GM20000 (cell line): ENCODE measurements at regions not wholly inside any gene's neighbourhood (a gene's known extent, or its start where the extent isn't known, plus 50 kb on each side); places are given as distances from the start of the nearest gene placed in this dataset.

ENCODE experiments used
- DNase-seq: peaks from one replicate; pipeline ENCODE4 v3.0.0; 2012; ENCODE audit warnings: low spot score
- CTCF ChIP-seq: IDR thresholded peaks from 2 replicates; pipeline ENCODE4 v1.5.1; 2012; ENCODE audit warnings: mild to moderate bottlenecking, control low read depth; ENCODE audit errors: extremely low read depth, missing control alignments

GRCh38 chr9:28915202-28915930, 1342.1 kb upstream of the C9orf72 start:
- no peak for DNase-seq
- TF ChIP-seq CTCF, result no peak

GRCh38 chr9:28916348-28916747, 1343.1 kb upstream of the C9orf72 start:
- no peak for DNase-seq
- TF ChIP-seq CTCF, result no peak

GRCh38 chr9:28921857-28922500, 1348.7 kb upstream of the C9orf72 start:
- TF ChIP-seq CTCF, result no peak
- no peak for DNase-seq

- no peak for DNase-seq
- TF ChIP-seq CTCF, result no peak
Measured at GRCh38 chr9:28922891-28923290, 1349.6 kb upstream of the C9orf72 start.

- no peak for DNase-seq
- TF ChIP-seq CTCF, result no peak
Measured at GRCh38 chr9:28923351-28923750, 1350.1 kb upstream of the C9orf72 start.

- TF ChIP-seq CTCF, result no peak
- DNase-seq, result no peak
Measured at GRCh38 chr9:28925157-28925556, 1351.9 kb upstream of the C9orf72 start.

GRCh38 chr9:28926306-28926705, 1353.0 kb upstream of the C9orf72 start:
- TF ChIP-seq CTCF, result no peak
- DNase-seq, result no peak
